Neural progenitor cell (in vitro differentiated cells): ENCODE measurements at regions not wholly inside any gene's neighbourhood (a gene's known extent, or its start where the extent isn't known, plus 50 kb on each side); places are given as distances from the start of the nearest gene placed in this dataset.

ENCODE experiments used
- EZH2 ChIP-seq: fragments of 200-600 bp; sonication (generic); IDR thresholded peaks from 2 replicates; pipeline ENCODE4 v1.6.1; 2017; ENCODE audit warnings: antibody characterized with exemption, mild to moderate bottlenecking, moderate library complexity
- EZH2phosphoT487 ChIP-seq: fragments of 200-600 bp; sonication (generic); IDR thresholded peaks from 2 replicates; pipeline ENCODE4 v1.6.1; 2017; ENCODE audit warnings: antibody characterized with exemption
- TF ChIP-seq, protein P1 (sequence below): fragments of 200-600 bp; sonication (generic); IDR thresholded peaks from 2 replicates; pipeline ENCODE4 v1.5.1; 2017; ENCODE audit warnings: antibody characterized with exemption, mild to moderate bottlenecking

GRCh38 chr3:13201851-13202250 is 128.6 kb upstream of the IQSEC1 start:
- TF ChIP-seq EZH2 (no peak), EZH2phosphoT487 (no peak)
- TF ChIP-seq, protein P1, sequence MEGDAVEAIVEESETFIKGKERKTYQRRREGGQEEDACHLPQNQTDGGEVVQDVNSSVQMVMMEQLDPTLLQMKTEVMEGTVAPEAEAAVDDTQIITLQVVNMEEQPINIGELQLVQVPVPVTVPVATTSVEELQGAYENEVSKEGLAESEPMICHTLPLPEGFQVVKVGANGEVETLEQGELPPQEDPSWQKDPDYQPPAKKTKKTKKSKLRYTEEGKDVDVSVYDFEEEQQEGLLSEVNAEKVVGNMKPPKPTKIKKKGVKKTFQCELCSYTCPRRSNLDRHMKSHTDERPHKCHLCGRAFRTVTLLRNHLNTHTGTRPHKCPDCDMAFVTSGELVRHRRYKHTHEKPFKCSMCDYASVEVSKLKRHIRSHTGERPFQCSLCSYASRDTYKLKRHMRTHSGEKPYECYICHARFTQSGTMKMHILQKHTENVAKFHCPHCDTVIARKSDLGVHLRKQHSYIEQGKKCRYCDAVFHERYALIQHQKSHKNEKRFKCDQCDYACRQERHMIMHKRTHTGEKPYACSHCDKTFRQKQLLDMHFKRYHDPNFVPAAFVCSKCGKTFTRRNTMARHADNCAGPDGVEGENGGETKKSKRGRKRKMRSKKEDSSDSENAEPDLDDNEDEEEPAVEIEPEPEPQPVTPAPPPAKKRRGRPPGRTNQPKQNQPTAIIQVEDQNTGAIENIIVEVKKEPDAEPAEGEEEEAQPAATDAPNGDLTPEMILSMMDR = no peak
